HG02763 (cell line): ENCODE measurements at regions not wholly inside any gene's neighbourhood (a gene's known extent, or its start where the extent isn't known, plus 50 kb on each side); places are given as distances from the start of the nearest gene placed in this dataset.

Experiments
- ATAC-seq: cut with Tn5 transposase; IDR thresholded peaks from one replicate; pipeline ENCODE4 v1.9.1; 2021; ENCODE audit warnings: mild to moderate bottlenecking, moderate library complexity; ENCODE audit not compliant: unreplicated experiment

DNA sequence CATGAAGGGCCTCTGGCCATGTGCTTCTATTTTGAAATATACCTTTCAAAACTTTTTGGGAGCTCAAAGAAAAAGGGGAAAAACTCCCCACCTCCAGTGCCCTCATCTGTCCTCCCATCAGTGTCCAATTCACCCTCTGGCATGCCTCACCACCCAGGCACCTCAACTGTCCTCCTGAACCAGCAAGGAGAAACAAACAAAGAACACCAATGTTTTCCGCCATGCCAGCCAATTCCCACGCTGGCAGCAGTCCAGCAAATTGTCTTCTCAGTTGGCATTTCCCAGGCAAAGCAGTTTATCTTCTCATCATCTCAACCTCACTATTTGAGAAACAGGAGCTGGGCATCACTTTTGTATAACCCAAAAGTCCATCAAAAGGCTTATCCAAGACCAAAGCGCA, 496.9 kb downstream of the SOX6 start:
- ATAC-seq = no peak

DNA sequence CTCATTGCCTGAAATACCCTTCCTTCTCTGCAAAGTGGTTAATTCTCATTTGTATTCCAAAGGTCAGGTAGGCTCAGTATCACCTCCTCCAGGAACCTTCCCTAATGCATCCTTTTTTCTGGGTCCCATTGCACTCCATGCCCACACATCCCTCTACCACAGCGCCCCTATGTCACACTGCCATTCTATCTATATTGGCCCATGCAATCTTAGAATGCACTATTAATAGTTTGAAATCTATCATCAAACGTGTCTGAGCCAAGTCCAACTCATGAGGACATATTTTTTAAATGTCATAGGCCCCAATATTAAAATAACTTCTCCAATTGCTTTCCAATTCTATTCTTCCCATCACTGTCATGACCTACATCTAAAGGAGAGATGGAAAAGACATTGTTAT, 495.1 kb downstream of the SOX6 start:
- ATAC-seq = no peak

DNA sequence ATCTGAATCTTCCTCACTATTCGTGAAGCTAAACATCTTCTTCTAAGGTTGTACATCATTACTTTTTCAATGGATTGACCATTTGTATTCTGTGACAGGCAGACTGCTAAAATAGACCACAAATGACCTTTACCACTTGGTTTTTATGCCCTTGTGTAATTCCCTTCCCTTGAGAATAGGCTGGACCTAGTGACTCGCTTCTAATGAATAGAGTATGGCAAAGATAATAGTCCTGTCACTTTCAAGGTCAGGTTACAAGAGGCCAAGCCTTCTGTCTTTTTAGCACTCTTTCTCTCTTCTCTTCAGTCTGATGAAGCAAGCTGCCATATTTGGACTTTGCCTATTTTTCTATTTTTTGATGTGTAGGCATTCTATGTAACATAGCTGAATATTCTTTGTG, 492.9 kb downstream of the SOX6 start:
- ATAC-seq = no peak

DNA sequence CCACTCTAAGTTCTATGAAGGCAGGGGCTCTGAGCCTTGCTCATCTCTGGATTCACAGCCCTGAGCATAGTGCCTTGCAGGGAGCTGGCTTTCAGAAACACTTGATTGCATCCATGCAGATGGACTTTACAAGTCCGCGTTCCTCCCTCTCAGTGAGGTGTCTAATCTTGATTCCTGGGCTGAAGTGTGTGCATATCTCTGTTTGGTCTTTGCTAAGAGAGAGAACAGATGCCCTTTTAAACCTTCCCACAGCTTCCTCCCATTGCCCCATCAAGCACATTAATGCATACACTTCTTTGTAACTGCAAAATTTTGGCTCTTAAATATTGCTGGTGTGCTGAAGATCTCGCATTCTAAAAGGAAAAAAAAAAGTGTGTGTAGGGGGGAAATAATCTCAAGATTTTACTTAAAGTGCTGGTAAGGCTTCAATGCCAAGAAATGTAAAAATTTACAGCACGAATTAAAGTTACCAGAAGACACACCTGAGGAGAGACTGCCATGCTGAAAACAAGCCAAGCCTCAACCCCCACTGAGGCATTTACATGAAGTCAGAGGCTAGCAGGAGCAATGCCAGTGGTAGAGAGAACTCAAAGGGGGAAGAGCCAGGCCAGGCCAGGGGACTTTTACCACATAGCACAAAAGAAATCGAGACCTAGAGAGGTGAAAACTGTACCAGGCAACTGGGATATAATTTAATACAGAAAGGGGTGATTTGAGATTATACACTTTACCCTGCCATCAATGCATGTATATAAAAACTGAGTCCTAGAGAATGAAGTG, 492.1 kb downstream of the SOX6 start:
- ATAC-seq = no peak

DNA sequence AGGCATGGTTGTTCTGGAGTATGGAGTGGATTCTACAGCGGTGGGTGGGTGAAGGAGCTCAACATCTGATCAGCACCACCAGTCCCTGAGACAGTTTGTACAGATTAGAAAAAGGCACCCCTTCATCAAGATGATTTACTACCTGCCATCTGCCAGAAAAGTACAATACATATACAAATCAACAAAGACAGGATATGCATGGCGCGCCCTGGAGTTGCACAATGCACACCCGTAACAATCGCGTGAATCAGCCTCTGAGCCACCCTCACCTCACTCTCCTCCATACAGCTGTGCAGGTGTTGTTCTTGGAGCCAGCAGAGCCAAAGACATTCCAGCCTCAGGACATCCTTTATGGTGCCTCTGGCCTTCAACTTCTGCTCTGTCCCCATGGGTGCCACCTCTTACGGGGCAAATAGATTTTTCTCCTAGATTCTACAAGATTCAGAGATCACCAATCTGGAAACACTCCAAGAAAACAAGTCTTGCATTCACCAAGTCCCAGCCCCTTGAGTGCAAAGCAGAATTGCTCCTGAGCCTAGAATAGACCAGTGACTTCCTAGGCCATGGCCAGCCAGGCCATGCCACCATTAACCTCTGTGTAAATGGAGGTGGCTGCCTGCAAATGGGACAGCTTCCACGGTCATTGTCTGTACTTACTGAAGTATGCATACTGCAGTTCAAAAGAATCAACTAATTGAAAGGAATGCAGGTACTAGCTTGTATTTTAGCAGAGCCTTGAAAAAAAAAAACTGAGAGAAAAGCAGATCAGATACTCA, 490.9 kb downstream of the SOX6 start:
- no peak for ATAC-seq

DNA sequence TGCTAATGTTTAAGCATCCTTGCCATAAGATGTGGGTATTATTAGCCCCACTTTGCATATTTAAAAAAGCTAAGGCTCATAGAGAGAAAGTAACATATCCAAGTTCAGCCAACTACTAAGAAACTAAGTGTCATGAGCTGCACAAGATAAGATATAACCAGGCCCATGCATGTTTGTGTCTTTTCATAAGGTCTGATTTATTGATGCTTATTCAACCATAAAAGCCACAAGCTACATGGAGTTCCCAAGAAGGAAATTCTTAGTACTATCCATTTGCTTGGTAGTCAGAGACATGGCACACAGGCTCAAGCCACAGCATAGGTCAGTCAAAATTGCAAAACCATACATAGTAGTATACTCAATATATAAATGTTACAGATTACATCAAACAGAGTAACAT, 488.5 kb downstream of the SOX6 start:
- no peak for ATAC-seq

DNA sequence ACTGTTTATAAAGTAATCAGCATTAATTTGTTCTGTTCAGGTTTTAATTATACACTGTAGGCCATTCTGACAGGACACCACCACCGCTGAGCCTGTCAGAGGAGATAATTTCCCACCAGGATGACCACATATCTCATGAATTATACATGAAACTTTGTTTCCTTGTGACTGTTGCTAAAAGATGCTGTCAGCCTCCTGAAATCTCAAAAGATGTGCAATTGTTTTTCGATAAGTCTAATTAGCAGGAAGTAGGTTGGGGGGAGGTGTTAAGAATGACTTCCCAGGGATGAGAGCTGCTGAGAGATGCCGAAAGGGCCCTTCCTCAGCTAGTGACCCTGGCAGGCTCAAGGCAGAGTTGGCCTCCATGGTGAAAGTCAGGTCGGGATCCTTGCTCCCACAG, 485.4 kb downstream of the SOX6 start:
- no peak for ATAC-seq

DNA sequence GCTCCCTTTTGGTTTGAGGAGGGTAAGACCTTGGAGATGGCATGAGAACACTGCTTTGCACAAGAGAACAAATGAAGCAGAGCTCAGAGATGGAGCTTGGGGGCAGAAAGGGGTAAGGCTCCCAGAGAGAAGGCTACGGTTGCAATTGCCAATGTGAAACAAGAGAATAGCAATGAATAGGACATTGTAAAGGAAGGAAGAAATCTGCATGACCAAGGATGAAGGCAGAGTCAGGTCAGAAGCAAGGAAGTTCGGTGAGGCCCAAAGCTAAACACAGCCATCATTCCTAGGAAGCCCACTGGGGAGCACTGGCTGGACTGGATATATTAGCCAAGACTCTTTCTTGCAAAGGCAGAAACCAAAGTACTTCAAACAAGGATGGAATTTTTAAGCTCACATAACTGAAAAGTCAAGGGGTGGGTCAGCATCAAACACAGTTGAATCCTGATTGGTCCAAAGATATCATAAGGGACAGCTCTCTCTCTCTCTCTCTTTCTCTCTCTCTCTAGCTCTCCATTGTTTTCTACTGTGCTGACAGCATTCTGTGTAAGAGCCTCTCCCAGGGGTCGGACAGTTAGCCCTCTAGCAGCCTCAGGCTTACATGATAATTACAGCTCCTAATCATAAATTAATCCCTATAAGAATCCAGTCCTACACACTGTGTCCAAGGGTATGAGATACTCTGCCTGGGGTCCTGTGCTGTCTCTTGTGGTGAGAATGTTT, 484.3 kb downstream of the SOX6 start:
- ATAC-seq = no peak

DNA sequence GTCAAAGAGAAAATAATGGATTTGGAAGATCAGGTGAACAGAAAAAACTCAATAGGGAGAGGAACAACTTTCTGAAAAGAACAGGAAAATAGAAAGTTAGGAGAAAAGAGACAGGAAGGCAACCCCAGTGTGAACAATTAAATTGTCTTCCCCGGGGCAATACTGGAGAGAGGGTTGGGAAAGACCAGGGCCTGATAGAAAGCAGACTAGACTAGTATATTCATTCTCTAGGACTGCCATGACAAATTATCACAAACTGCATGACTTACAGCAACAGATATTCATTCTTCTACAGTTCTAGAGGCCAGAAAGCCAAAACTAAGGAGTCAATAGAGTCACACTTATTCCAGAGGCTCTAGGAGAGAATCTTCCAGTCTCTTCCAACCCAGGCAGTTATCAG, 482.8 kb downstream of the SOX6 start:
- ATAC-seq = no peak

DNA sequence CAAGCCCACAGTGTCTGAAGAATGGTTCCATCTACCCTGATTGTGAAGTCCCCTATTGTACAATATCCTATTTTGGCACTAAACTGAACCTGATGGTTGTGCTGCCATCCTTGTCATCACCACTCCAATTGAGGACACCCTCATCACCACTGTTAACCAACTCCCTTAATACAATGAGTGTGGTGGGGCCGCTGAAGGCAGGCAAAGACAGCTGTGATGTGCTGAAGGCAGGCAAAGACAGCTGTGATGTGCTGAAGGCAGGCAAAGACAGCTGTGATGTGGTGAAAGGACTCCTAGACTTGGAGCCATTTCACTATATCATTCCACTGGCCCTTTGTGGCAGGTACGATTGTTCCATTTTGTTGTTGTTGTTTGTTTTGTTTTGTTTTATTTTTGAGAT, 481.6 kb downstream of the SOX6 start:
- no peak for ATAC-seq

DNA sequence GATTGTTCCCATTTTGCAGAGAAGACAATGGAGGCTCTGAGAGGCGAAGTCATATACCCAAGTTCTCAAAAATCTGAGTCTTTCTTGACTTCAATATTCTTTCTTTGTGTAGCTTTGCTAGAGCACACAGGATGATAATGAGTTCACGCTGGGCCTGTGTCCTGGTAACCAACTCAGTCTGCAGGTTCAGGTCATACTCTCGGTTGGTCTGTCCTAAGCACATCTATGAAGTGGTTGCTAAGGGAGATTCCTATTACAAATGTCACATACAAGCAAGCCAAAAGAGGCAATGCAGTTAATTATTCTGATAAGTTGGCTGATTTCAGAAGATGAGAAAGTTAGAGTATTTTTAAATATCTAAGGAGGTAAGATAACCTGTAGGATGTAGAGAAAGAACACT, 481.0 kb downstream of the SOX6 start:
- ATAC-seq = no peak

DNA sequence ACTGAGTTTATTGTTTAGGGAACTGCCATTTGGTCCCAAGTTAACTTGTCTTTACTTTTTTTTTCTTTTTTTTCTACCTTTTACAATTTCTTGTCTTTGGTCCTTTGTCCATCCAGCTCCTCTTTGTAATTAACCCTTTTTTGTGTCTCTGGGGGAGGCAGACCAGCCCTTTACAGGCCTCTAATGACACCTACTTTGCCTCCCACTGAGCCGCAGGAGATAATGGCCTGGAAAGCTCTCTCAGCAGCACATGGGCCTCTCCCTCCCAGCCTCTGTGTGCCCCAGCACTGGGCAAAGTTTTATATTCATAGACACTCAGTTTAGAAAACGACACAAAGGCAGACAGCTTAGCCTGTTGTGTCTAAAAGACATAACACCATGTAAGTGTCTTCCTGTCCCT, 480.4 kb downstream of the SOX6 start:
- ATAC-seq = no peak

DNA sequence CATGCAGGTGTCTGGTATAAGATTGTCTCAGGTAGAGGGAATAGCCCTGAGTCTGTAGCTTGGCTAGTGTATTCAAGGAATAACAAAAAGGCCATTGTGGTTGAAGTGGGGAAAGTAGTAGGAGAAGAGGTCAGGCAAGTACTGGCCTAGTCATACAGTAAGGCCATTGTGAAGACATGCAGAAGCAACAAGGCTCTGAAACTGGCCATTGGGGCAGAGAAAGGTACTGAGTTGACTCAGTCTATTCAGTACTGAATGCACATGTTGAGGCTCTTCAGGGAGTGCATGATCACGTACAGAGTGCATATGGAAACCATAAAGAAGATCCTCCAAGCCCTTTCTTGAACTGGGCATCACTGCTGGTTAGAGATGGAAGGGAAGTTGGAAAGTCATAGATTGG, 477.6 kb downstream of the SOX6 start:
- ATAC-seq = no peak

DNA sequence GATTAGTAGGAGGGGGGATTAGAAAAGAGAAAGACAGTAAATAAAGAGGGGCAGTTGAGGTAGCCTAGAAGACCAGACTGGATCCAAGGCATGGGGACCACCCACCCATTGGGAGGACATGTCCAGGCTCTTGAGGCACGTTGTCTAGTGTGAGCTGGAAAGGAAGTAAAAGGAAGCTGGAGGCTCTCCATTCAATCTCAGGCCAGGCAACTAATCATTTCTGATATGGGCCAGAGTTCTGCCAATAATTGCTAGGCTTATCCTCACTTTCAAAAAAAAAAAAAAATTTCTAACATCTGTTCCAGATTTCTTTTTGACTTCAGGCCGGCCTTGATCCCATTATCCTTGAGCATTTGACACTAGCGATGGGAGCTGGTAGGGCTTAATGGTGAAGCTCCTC, 476.1 kb downstream of the SOX6 start:
- ATAC-seq = no peak

DNA sequence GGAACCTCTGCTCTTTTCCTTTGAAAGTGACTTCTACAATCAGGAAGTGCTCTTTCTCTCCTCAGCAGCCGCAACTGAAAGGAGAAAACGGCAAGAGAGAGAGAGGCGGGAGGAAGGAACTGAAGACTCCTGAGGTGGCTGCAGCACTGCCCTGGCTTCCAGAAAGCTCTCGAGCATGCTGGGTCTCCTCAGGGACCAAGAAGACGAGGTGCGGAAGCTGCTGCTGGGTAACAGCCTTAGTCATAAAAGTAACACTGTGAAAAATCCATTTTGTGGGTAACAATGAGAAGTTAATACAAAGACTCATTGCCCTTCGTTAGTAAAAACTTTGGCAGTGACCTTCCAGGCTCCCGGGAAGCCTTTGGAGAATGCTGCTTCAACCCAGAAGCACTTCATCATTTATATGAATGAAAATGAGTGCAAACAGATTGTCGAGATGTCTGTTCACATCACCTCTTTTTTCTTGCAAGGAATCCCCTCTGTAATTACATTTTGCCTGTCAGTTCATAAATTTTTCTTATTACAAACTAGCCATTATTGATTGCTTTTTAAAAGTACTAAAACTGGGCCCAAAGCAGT, 473.4 kb downstream of the SOX6 start:
- ATAC-seq = no peak

DNA sequence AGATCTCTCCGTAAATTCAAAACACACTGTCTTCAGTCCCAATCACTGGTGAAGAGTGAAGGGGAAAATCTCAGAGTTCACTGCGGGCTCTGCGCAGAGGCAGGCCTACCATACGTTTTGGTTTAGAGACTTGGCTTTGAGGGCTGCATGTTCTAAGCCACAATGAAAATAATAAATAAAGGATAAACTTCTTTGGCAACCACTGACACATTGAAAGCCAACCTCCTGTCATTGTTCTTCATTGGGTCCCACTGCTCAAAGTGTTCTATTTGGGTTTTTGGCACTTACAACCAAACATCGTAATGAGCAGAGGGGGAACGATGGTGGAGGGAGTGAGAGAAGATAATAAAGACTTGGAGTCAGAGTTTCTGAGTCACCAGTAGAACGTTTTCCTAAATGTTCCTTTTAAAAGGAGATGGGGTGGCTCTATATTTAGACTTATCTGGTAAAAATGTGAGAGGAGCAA, 472.9 kb downstream of the SOX6 start:
- ATAC-seq = no peak

DNA sequence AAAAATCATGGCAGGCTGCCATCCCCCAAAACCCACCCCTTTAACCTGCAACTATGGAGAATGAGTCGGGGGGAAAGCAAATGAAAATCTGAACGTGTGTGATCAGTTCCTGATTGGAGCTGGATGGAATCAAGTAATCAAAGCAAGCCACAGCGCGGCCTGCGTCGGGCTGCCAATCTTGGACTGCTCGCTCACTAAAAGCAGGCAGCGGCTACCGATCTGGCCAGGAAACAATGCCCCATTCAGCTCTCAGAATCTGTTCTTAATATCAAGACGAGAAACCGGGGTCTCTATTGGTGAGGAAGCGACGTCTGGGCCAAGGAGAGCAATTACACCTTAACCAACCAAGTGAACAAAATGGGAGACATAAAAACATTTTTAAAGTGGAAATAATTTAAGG, 472.2 kb downstream of the SOX6 start:
- ATAC-seq = no peak

DNA sequence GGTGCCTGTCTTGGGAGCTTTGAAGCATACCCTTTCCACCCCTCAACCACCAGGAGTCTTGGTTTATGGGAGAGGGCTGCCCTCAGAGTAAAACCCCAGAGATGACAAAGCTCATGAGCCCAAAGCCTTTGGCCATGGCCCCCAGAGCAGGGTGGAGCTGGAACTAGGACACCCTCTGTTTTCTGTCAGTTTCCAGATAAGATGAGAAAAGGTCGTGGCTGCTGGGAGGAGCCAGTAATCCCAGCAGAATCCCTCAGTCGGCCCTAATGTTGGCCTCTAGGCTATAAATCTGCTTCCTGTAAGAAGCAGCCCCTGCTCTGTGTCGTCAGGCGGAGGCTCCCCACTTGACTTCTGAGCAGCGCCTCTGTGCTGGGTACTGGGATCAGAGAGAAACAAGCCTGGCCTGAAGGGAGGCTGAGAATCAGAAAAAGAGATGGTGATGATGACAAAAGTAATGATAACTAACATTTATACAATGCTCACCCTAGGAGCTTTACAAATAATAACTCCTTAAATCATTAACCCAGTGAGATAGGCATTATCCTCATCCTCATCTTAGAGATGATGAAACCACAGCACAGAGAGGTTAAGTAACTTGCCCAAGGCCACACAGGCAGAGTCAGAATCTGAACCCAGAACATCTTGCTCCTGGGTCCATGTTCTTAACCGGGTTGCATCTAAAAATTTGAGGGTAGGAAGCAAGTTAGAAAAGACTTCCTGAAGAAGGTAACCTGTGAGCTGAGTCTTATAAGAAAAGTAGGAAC, 471.4 kb downstream of the SOX6 start:
- no peak for ATAC-seq

DNA sequence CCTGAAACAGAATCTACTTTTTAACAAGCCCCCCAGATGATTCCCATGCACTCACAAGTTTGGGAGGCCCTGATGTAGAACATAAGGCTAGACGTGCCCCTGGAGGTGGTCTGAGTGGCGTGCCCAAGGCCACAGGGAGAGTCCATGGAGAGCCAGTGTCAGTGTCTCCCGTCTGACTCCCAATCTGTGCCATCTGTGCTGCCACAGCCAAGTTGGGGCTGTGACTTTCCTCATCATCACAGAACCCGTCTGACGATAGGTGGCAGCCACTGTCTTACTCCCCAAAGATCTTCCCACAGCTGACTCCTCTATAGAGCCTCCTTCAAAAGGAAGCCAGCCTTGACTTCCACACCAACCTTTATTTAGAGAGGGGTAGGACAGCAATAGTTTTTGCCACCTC, 470.5 kb downstream of the SOX6 start:
- ATAC-seq = no peak

DNA sequence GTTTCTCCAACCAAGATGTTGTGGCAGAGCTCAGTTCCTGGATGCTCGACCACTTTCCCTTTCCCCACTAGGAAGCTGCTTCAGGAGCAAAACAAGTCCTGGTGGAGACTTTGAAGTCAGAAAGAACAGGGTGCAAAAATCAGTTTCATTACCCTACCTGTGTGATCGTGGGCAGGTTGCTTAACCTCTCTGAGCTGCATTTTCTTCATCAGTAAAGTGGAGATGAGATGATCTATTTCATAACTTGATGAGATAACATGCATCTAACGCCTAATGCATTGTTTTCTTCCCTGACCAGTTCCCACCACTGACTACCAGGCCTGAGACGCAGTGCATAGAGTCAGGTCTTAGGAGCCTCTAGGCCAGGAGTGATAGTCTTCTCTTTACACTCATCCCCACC, 470.0 kb downstream of the SOX6 start:
- no peak for ATAC-seq

DNA sequence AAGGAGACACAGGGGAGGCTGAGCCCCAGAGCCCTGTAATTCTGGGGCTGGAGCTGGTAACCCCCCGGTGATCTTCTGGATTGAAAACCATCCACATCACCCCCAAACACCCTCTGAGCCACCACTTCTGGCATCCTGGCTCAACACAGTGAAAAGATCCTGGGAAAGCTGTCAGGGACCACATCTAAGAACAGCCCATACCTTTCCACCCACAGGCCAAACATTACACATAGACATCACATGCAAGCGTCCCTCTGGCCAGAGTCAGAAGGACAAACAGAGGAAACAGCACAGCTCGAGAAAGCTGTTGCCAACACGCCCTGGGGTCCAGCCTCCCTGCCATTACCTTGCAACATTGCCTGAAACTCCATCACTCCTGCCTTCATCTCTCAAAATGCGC, 469.5 kb downstream of the SOX6 start:
- no peak for ATAC-seq
